H1 (cell line): ENCODE measurements at regions not wholly inside any gene's neighbourhood (a gene's known extent, or its start where the extent isn't known, plus 50 kb on each side); places are given as distances from the start of the nearest gene placed in this dataset.

Experiments
- CTCF ChIA-PET: fragments of 300-600 bp; sonication (Branson Sonifier 250); formaldehyde crosslinking; loops from one replicate; lab custom pipeline; 2021; ENCODE audit not compliant: partially characterized antibody; lab: Charles Lee
- POLR2A ChIA-PET: fragments of 300-600 bp; sonication (Branson Sonifier 250); formaldehyde crosslinking; loops from one replicate; lab custom pipeline; 2021; ENCODE audit warnings: inconsistent platforms; ENCODE audit not compliant: partially characterized antibody; lab: Charles Lee
- DNase-seq, 2 experiments: peaks; one replicate each; pipeline versions ENCODE4 v3.0.0 to v3.0.0-alpha.2; 2010 to 2022; ENCODE audit warnings: low spot score in 2 of 2, low read depth in 1 of 2, mixed read lengths in 1 of 2
- FAIRE-seq: peaks from 2 replicates; lab custom pipeline; 2011; peaks lifted over from hg19 to GRCh38; lab: Jason Lieb, UNC
- H2AFZ ChIP-seq: 2 replicates; pipeline ENCODE4 v1.8.1; 2012; ENCODE audit warnings: low read length, inconsistent platforms
- H2AK5ac ChIP-seq: 2 replicates; pipeline ENCODE4 v1.6.1; 2013; ENCODE audit warnings: low read depth, low read length
- H2BK120ac ChIP-seq: replicated peaks from 2 replicates; pipeline ENCODE3; 2013; ENCODE audit warnings: low read depth, low read length, inconsistent platforms
- H2BK12ac ChIP-seq: 2 replicates; pipeline ENCODE4 v1.6.1; 2013; ENCODE audit warnings: low read depth, low read length
- H2BK15ac ChIP-seq: 2 replicates; pipeline ENCODE4 v1.6.1; 2013; ENCODE audit warnings: low read length
- H2BK20ac ChIP-seq: 2 replicates; pipeline ENCODE4 v1.6.1; 2013; ENCODE audit warnings: low read length
- H2BK5ac ChIP-seq: 2 replicates; pipeline ENCODE4 v1.6.1; 2013; ENCODE audit warnings: low read depth, low read length
- H3K14ac ChIP-seq: 2 replicates; pipeline ENCODE4 v1.6.1; 2013; ENCODE audit warnings: inconsistent platforms; ENCODE audit not compliant: insufficient read length
- H3K18ac ChIP-seq: 2 replicates; pipeline ENCODE4 v1.6.1; 2013; ENCODE audit warnings: low read length; ENCODE audit errors: extremely low read depth
- H3K23ac ChIP-seq: 2 replicates; pipeline ENCODE4 v1.6.1; 2013; ENCODE audit warnings: inconsistent platforms; ENCODE audit not compliant: insufficient read length
- H3K23me2 ChIP-seq: 2 replicates; pipeline ENCODE4 v1.6.1; 2013; ENCODE audit warnings: low read depth, low read length
- H3K27ac ChIP-seq: 2 replicates; pipeline ENCODE4 v1.6.1; 2011; ENCODE audit warnings: low read depth, low read length, inconsistent platforms
- H3K27me3 ChIP-seq, 4 experiments: replicated peaks in 1 of 4; 1 replicate in 1 of 4; 2 replicates in 3 of 4; pipeline versions ENCODE4 v1.6.1 to v1.8.1; 2011 to 2013; ENCODE audit warnings: low read length in 3 of 4, mild to moderate bottlenecking in 3 of 4, inconsistent platforms in 2 of 4, mixed read lengths in 2 of 4, moderate library complexity in 1 of 4; ENCODE audit not compliant: control insufficient read depth in 3 of 4, insufficient read depth in 3 of 4; ENCODE audit errors: extremely low read depth in 1 of 4
- H3K36me3 ChIP-seq, 4 experiments: 2 replicates each; pipeline versions ENCODE4 v1.6.1 to v1.8.1; 2011 to 2013; ENCODE audit warnings: mild to moderate bottlenecking in 4 of 4, low read length in 3 of 4, moderate library complexity in 2 of 4, control low read depth in 1 of 4, inconsistent platforms in 1 of 4; ENCODE audit not compliant: insufficient read depth in 4 of 4, control insufficient read depth in 2 of 4
- H3K4ac ChIP-seq: replicated peaks from 2 replicates; pipeline ENCODE3; 2013; ENCODE audit warnings: low read length, low read depth, mixed read lengths, inconsistent platforms; ENCODE audit not compliant: insufficient read length
- H3K4me1 ChIP-seq, 4 experiments: replicated peaks in 1 of 4; 1 replicate in 1 of 4; 2 replicates in 3 of 4; pipeline versions ENCODE4 v1.6.1 to v1.8.1; 2011 to 2013; ENCODE audit warnings: low read length in 3 of 4, inconsistent platforms in 2 of 4, mixed read lengths in 1 of 4; ENCODE audit not compliant: insufficient read depth in 4 of 4, control insufficient read depth in 3 of 4
- H3K4me2 ChIP-seq, 2 experiments: 2 replicates each; pipeline versions ENCODE4 v1.6.1 to v1.8.1; 2011 to 2013; ENCODE audit warnings: low read depth in 2 of 2, low read length in 2 of 2, control low read depth in 1 of 2, inconsistent platforms in 1 of 2, mild to moderate bottlenecking in 1 of 2; ENCODE audit not compliant: insufficient read depth in 1 of 2
- H3K4me3 ChIP-seq, 4 experiments: fragments of 200-600, 300-600 bp in 1 of 4; sonication (generic), shearing (Covaris generic), sonication (Bioruptor Twin) in 1 of 4; 2 replicates each; pipeline versions ENCODE4 v1.5.1 to v1.8.1; 2011 to 2016; ENCODE audit warnings: low read length in 4 of 4, low read depth in 3 of 4, control low read depth in 2 of 4, inconsistent platforms in 2 of 4, mild to moderate bottlenecking in 2 of 4, mixed read lengths in 1 of 4, moderate library complexity in 1 of 4; ENCODE audit not compliant: insufficient read depth in 2 of 4; ENCODE audit errors: extremely low read depth in 1 of 4
- H3K56ac ChIP-seq: replicated peaks from 2 replicates; pipeline ENCODE3; 2013; ENCODE audit warnings: low read depth, mild to moderate bottlenecking, mixed read lengths, low read length, inconsistent platforms; ENCODE audit not compliant: insufficient read length
- H3K79me1 ChIP-seq: 2 replicates; pipeline ENCODE4 v1.6.1; 2013; ENCODE audit warnings: low read depth, low read length, control low read depth
- H3K79me2 ChIP-seq, 2 experiments: 2 replicates each; pipeline versions ENCODE4 v1.6.1 to v1.8.1; 2012 to 2013; ENCODE audit warnings: low read length in 2 of 2, mild to moderate bottlenecking in 2 of 2, inconsistent platforms in 1 of 2; ENCODE audit not compliant: insufficient read depth in 2 of 2, control insufficient read depth in 1 of 2
- H3K9ac ChIP-seq, 4 experiments: replicated peaks in 1 of 4; 1 replicate in 1 of 4; 2 replicates in 3 of 4; pipeline versions ENCODE4 v1.6.1 to v1.8.1; 2011 to 2013; ENCODE audit warnings: low read depth in 3 of 4, low read length in 3 of 4, control low read depth in 2 of 4, mild to moderate bottlenecking in 2 of 4, moderate library complexity in 2 of 4, inconsistent platforms in 1 of 4; ENCODE audit errors: extremely low read depth in 1 of 4
- H3K9me3 ChIP-seq, 2 experiments: 2 replicates each; pipeline versions ENCODE4 v1.6.1 to v1.8.1; 2012 to 2013; ENCODE audit warnings: mild to moderate bottlenecking in 2 of 2, moderate library complexity in 2 of 2, control low read depth in 1 of 2, inconsistent platforms in 1 of 2, low read depth in 1 of 2, low read length in 1 of 2, mixed read lengths in 1 of 2; ENCODE audit not compliant: insufficient read depth in 2 of 2
- H4K20me1 ChIP-seq, 2 experiments: replicated peaks in 1 of 2; 2 replicates each; pipeline versions ENCODE3 to v1.8.1; 2011 to 2013; ENCODE audit warnings: inconsistent platforms in 2 of 2, low read length in 2 of 2, mild to moderate bottlenecking in 1 of 2; ENCODE audit not compliant: insufficient read depth in 2 of 2, control insufficient read depth in 1 of 2
- H4K5ac ChIP-seq: 2 replicates; pipeline ENCODE4 v1.6.1; 2013; ENCODE audit warnings: low read length, low read depth, mixed read lengths, inconsistent platforms; ENCODE audit not compliant: insufficient read length
- H4K8ac ChIP-seq: 2 replicates; pipeline ENCODE4 v1.8.0; 2013; ENCODE audit warnings: mild to moderate bottlenecking, moderate library complexity, low read length, inconsistent platforms; ENCODE audit not compliant: insufficient read depth; ENCODE audit errors: extremely low read depth
- H4K91ac ChIP-seq: replicated peaks from 2 replicates; pipeline ENCODE3; 2013; ENCODE audit warnings: low read length, mixed read lengths, inconsistent platforms; ENCODE audit not compliant: insufficient read length
- CTBP2 ChIP-seq: IDR thresholded peaks from 2 replicates; pipeline ENCODE4 v1.7.0; 2011; ENCODE audit warnings: borderline replicate concordance, mild to moderate bottlenecking, moderate library complexity, mixed read lengths, low read length; ENCODE audit not compliant: insufficient read depth, insufficient read length
- EP300 ChIP-seq, 2 experiments: IDR thresholded peaks; 1 replicate in 1 of 2; 2 replicates in 1 of 2; pipeline ENCODE4 v1.6.1; 2011 to 2012; ENCODE audit warnings: low read depth in 2 of 2, low read length in 2 of 2, mild to moderate bottlenecking in 2 of 2, borderline replicate concordance in 1 of 2, inconsistent platforms in 1 of 2, moderate library complexity in 1 of 2
- FOSL1 ChIP-seq: IDR thresholded peaks from 2 replicates; pipeline ENCODE4 v1.6.1; 2011; ENCODE audit warnings: mild to moderate bottlenecking, low read depth, low read length, moderate library complexity; ENCODE audit not compliant: insufficient read depth
- POU5F1 ChIP-seq: IDR thresholded peaks from 2 replicates; pipeline ENCODE4 v1.6.1; 2011; ENCODE audit warnings: low read depth, mild to moderate bottlenecking, low read length, moderate library complexity
- RBBP5 ChIP-seq: IDR thresholded peaks from 2 replicates; pipeline ENCODE4 v1.7.1; 2012; ENCODE audit warnings: low read depth, mild to moderate bottlenecking, inconsistent platforms, low read length, moderate library complexity, borderline replicate concordance
- SIRT6 ChIP-seq: IDR thresholded peaks from one replicate; pipeline ENCODE4 v1.7.1; 2012; ENCODE audit warnings: low read length, inconsistent platforms
- SIX5 ChIP-seq: IDR thresholded peaks from 2 replicates; pipeline ENCODE4 v1.6.1; 2011; ENCODE audit warnings: mild to moderate bottlenecking, low read depth, low read length
- TAF7 ChIP-seq: optimal IDR thresholded peaks from 2 replicates; pipeline ENCODE3; 2011; ENCODE audit warnings: low read depth, mild to moderate bottlenecking, inconsistent platforms, low read length, moderate library complexity, borderline replicate concordance
- TCF12 ChIP-seq: IDR thresholded peaks from 2 replicates; pipeline ENCODE4 v1.6.1; 2011; ENCODE audit warnings: low read depth, mild to moderate bottlenecking, low read length
- TEAD4 ChIP-seq: IDR thresholded peaks from 2 replicates; pipeline ENCODE4 v1.6.1; 2012; ENCODE audit warnings: low read depth, low read length, inconsistent platforms, mixed read lengths
- YY1 ChIP-seq: IDR thresholded peaks from 2 replicates; pipeline ENCODE4 v1.6.1; 2011; ENCODE audit warnings: low read depth, mild to moderate bottlenecking, low read length
- WGBS, 2 experiments: shearing (Covaris generic) in 1 of 2; methylation state at CpG; one replicate each; pipeline versions ENCODE4 v1.1.6 to v1.1.7; 2013 to 2015; ENCODE audit warnings: low lambda C conversion rate in 2 of 2, mixed read lengths in 2 of 2, inconsistent platforms in 1 of 2, low coverage in 1 of 2, missing lambda C conversion rate in 1 of 2; ENCODE audit not compliant: insufficient replicate concordance in 2 of 2, insufficient coverage in 1 of 2, insufficient read length in 1 of 2; ENCODE audit errors: extremely low coverage in 1 of 2, missing lambda C conversion rate in 1 of 2; 5-methylcytosine and 5-hydroxymethylcytosine counted together

- Histone ChIP-seq H4K8ac (no peak overlapping the region), H3K4ac (no peak overlapping the region), H3K79me1 (no peaks in the 10 kb centered on the region), H3K4me1 (no peaks in the 10 kb centered on the region), H3K27me3 (no peaks in the 10 kb centered on the region), H3K4me2 (no peak overlapping the region), H2AFZ (no peak overlapping the region), H3K9me3 (no peaks in the 10 kb centered on the region), H3K36me3 (no peaks in the 10 kb centered on the region), H2BK5ac (no peak overlapping the region), H2BK15ac (no peak overlapping the region), H3K23ac (no peak overlapping the region), H3K56ac (no peak overlapping the region), H3K18ac (no peak overlapping the region), H2BK12ac (no peak overlapping the region), H2AK5ac (no peak overlapping the region), H2BK20ac (no peak overlapping the region), H3K4me3 (no peak overlapping the region), H2BK120ac (no peak overlapping the region), H3K14ac (no peak overlapping the region), H3K9ac (no peak overlapping the region), H3K23me2 (no peaks in the 10 kb centered on the region), H4K91ac (no peak overlapping the region), H4K5ac (no peak overlapping the region), H3K79me2 (no peaks in the 10 kb centered on the region), H3K27ac (no peak overlapping the region), H4K20me1 (no peaks in the 10 kb centered on the region)
- 89% methylated on average over 6 of the region's 6 CpGs; no CpG with 5 or more reads in 1 of the 2 experiments for WGBS, 2 experiments
- ChIA-PET POLR2A (no interaction called here), CTCF (interaction anchor here (0.7 to 1.8 kb wide), 3 partner anchors 47 to 151 kb away, joined by 3 to 8 read pairs (median 3); no protein-coding TSS in a partner anchor)
- FAIRE-seq (no peak), DNase-seq (no peak)
- TF ChIP-seq TCF12, result no peak
- no peak for TF ChIP-seq SIX5
- TF ChIP-seq EP300 (IDR thresholded peaks at IDR 0.05; ENCODE audit: borderline replicate concordance in 1 of 2, low read depth in 2 of 2, low read length in 2 of 2), result no peak
- TF ChIP-seq FOSL1, result no peak
- TF ChIP-seq TEAD4, result no peak
- TF ChIP-seq CTBP2, result no peak
- TF ChIP-seq POU5F1, result no peak
- TF ChIP-seq TAF7, result no peak
- TF ChIP-seq SIRT6, result no peak
- TF ChIP-seq RBBP5, result no peak
- no peak for TF ChIP-seq YY1
These were observed 221.9 kb upstream of the EGLN3 start for GRCh38 chr14:34172550-34173368.
